ENCODE measurements at regions not wholly inside any gene's neighbourhood (a gene's known extent, or its start where the extent isn't known, plus 50 kb on each side); places are given as distances from the start of the nearest gene placed in this dataset.

DNA sequence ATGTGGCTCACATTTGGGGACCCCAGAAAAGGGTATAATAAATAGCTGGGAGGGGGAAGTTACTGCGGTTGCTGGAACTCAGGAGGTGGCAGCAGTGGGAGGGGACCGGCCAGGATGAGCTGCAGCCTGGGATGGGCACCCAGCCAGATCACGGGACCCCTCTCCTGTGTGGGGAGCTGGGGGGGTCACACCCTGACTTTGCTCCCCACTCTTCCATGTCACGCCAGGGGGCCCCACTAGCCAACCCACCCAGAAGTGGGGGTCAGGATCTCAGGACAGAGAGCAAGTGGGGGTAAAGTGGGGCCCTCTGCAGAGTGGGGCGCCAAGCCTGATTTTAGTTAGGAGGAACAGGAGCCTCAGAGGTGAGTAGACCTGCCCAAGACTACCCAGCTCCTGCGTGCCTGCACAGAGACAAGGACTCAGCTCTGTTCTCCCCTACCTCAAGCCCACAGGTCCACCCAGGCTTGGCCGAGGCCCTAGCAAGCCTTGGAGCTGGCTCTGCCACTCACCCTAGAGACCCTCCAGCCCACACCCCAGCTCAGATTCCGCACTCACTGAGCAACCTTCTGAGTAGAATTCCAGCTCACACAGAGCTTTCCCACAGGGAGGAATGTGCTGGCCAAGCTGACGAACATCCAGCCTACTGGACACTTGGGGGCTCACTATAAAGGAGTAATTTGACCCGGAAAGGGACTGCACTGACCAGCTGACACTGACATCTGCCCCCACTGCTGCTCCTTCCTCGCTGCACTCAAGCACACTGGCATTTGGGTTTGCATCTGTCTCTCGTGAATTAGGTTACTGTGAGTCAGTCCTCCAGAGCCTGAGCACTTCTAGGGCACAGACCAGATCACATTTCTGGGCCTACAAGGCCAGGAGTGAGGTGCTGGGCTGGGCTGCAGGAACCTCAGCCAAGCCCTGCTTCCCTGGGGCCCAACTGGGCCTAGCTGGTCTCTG lies 310.1 kb downstream of the C16orf95 start:
- DNase-seq: no peak
- H3K36me3 Mint-ChIP-seq (ENCODE audit: low read depth): no peaks in the 10 kb centered on the region
- H3K27me3 ChIP-seq (ENCODE audit: control insufficient read depth, insufficient read depth, low read length, poor library complexity, severe bottlenecking): no peaks in the 10 kb centered on the region
- H3K9me3 Mint-ChIP-seq: peaks cover 34% of the 10 kb centered on the region
- H3K27ac Mint-ChIP-seq: no peak overlapping the region
- H3K4me1 Mint-ChIP-seq: peaks cover 2% of the 10 kb centered on the region
- WGBS, 2 experiments (ENCODE audit: insufficient coverage in 1 of 2, insufficient read length in 1 of 2): 73 to 90% methylated on average over 5 to 12 of the region's 12 CpGs
- peaks cover 8% of the 10 kb centered on the region for H3K27me3 Mint-ChIP-seq (ENCODE audit: insufficient read depth)
- no peak overlapping the region for H3K27ac ChIP-seq (ENCODE audit: low read depth, low read length)
- H3K4me1 ChIP-seq (ENCODE audit: control insufficient read depth, insufficient read depth, low read length): no peaks in the 10 kb centered on the region
- H3K4me3 Mint-ChIP-seq: no peak overlapping the region
- TF ChIP-seq, protein P1, sequence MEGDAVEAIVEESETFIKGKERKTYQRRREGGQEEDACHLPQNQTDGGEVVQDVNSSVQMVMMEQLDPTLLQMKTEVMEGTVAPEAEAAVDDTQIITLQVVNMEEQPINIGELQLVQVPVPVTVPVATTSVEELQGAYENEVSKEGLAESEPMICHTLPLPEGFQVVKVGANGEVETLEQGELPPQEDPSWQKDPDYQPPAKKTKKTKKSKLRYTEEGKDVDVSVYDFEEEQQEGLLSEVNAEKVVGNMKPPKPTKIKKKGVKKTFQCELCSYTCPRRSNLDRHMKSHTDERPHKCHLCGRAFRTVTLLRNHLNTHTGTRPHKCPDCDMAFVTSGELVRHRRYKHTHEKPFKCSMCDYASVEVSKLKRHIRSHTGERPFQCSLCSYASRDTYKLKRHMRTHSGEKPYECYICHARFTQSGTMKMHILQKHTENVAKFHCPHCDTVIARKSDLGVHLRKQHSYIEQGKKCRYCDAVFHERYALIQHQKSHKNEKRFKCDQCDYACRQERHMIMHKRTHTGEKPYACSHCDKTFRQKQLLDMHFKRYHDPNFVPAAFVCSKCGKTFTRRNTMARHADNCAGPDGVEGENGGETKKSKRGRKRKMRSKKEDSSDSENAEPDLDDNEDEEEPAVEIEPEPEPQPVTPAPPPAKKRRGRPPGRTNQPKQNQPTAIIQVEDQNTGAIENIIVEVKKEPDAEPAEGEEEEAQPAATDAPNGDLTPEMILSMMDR (conservative IDR thresholded peaks at IDR 0.05): no peak
- H3K9me3 ChIP-seq (ENCODE audit: control insufficient read depth, low read length): peaks cover 6% of the 10 kb centered on the region
- no peaks in the 10 kb centered on the region for H3K36me3 ChIP-seq (ENCODE audit: control insufficient read depth, insufficient read depth, low read length)
- H3K4me3 ChIP-seq (ENCODE audit: low read length): no peak overlapping the region
- no peak overlapping the region for H3K9ac ChIP-seq (ENCODE audit: extremely low read depth, low read length, poor library complexity, severe bottlenecking)

DNA sequence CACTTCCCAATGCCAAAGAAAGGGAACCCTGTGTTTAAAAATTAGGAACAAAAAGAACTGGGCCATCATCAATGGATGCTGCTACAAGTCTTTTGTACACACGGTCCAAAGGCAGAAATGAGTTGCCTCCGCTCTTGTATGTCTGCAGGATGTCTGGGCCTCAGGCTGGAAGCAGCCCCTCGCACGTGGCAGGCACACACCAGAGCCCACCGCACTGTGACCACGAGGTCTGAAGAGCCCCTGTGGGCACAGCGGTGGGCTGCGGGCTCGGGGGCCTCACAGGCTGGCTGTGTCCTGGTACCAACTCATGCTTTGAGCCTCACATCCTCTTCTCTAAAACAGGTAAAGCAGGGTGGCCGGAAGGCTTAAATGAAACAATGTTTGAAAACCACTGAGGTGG lies 309.3 kb downstream of the C16orf95 start:
- H3K36me3 ChIP-seq (ENCODE audit: control insufficient read depth, insufficient read depth, low read length): no peaks in the 10 kb centered on the region
- TF ChIP-seq, protein P1 (conservative IDR thresholded peaks at IDR 0.05): no peak
- H3K4me3 Mint-ChIP-seq: no peak overlapping the region
- no peaks in the 10 kb centered on the region for H3K4me1 ChIP-seq (ENCODE audit: control insufficient read depth, insufficient read depth, low read length)
- H3K27me3 ChIP-seq (ENCODE audit: control insufficient read depth, insufficient read depth, low read length, poor library complexity, severe bottlenecking): no peaks in the 10 kb centered on the region
- no peak overlapping the region for H3K4me3 ChIP-seq (ENCODE audit: low read length)
- H3K9me3 ChIP-seq (ENCODE audit: control insufficient read depth, low read length): peaks cover 6% of the 10 kb centered on the region
- DNase-seq: no peak
- 90 to 91% methylated on average over 8 to 10 of the region's 10 CpGs for WGBS, 2 experiments (ENCODE audit: insufficient coverage in 1 of 2, insufficient read length in 1 of 2)
- peaks cover 2% of the 10 kb centered on the region for H3K4me1 Mint-ChIP-seq
- H3K27ac Mint-ChIP-seq: no peak overlapping the region
- no peak overlapping the region for H3K27ac ChIP-seq (ENCODE audit: low read depth, low read length)
- H3K9ac ChIP-seq (ENCODE audit: extremely low read depth, low read length, poor library complexity, severe bottlenecking): no peak overlapping the region
- H3K36me3 Mint-ChIP-seq (ENCODE audit: low read depth): no peaks in the 10 kb centered on the region
- H3K27me3 Mint-ChIP-seq (ENCODE audit: insufficient read depth): peaks cover 4% of the 10 kb centered on the region
- peaks cover 34% of the 10 kb centered on the region for H3K9me3 Mint-ChIP-seq

DNA sequence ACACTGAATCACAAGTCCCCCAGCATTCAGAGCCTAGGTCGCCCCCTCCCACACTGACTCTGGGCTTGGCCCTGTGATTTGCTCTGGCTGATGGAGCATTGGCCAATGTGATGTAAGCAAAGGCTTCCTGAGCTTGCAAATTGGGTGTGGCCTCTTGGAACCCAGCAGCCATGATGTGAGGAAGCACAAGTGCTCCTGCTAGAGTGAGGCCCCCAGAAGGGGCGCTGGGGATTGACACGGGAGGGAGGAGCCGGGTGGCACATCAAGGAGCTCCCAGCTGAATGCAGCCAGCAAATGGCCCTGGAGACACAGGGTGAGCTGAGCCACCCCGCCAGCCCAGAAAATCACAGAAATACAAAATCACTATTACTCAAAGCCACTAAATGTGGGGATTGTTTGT lies 308.5 kb downstream of the C16orf95 start:
- H3K9ac ChIP-seq (ENCODE audit: extremely low read depth, low read length, poor library complexity, severe bottlenecking): no peak overlapping the region
- no peak for DNase-seq
- H3K27ac Mint-ChIP-seq: no peak overlapping the region
- H3K27me3 Mint-ChIP-seq (ENCODE audit: insufficient read depth): peaks cover 4% of the 10 kb centered on the region
- no peak overlapping the region for H3K27ac ChIP-seq (ENCODE audit: low read depth, low read length)
- H3K4me3 Mint-ChIP-seq: no peak overlapping the region
- no peaks in the 10 kb centered on the region for H3K36me3 Mint-ChIP-seq (ENCODE audit: low read depth)
- H3K4me1 ChIP-seq (ENCODE audit: control insufficient read depth, insufficient read depth, low read length): no peaks in the 10 kb centered on the region
- no peaks in the 10 kb centered on the region for H3K27me3 ChIP-seq (ENCODE audit: control insufficient read depth, insufficient read depth, low read length, poor library complexity, severe bottlenecking)
- H3K9me3 ChIP-seq (ENCODE audit: control insufficient read depth, low read length): peaks cover 6% of the 10 kb centered on the region
- no peaks in the 10 kb centered on the region for H3K4me1 Mint-ChIP-seq
- no peak overlapping the region for H3K4me3 ChIP-seq (ENCODE audit: low read length)
- TF ChIP-seq, protein P1 (conservative IDR thresholded peaks at IDR 0.05): no peak
- H3K36me3 ChIP-seq (ENCODE audit: control insufficient read depth, insufficient read depth, low read length): no peaks in the 10 kb centered on the region
- H3K9me3 Mint-ChIP-seq: peaks cover 34% of the 10 kb centered on the region
- WGBS, 2 experiments (ENCODE audit: insufficient coverage in 1 of 2, insufficient read length in 1 of 2): 94% methylated on average over 5 of the region's 5 CpGs; no CpG with 5 or more reads in 1 of the 2 experiments

Data from endodermal cell (in vitro differentiated cells).